Tibial nerve (tissue), 3 donors: ENCODE measurements at regions not wholly inside any gene's neighbourhood (a gene's known extent, or its start where the extent isn't known, plus 50 kb on each side); places are given as distances from the start of the nearest gene placed in this dataset.

Source experiments
- POLR2A ChIP-seq, 2 donors: fragments of 450-650 bp; IDR thresholded peaks; one replicate each; pipeline ENCODE4 v1.6.1; 2017; ENCODE audit warnings: antibody characterized with exemption in 2 of 2, mild to moderate bottlenecking in 2 of 2, moderate library complexity in 2 of 2
- TF ChIP-seq, protein P1 (sequence below), 5 experiments: fragments of 200-600 bp in 3 of 5; fragments of 450-650 bp in 2 of 5; sonication (generic) in 3 of 5; IDR thresholded peaks; one replicate each; pipeline ENCODE4 v1.5.1; 2016 to 2019; ENCODE audit warnings: antibody characterized with exemption in 5 of 5, mild to moderate bottlenecking in 3 of 5, moderate library complexity in 2 of 5

DNA sequence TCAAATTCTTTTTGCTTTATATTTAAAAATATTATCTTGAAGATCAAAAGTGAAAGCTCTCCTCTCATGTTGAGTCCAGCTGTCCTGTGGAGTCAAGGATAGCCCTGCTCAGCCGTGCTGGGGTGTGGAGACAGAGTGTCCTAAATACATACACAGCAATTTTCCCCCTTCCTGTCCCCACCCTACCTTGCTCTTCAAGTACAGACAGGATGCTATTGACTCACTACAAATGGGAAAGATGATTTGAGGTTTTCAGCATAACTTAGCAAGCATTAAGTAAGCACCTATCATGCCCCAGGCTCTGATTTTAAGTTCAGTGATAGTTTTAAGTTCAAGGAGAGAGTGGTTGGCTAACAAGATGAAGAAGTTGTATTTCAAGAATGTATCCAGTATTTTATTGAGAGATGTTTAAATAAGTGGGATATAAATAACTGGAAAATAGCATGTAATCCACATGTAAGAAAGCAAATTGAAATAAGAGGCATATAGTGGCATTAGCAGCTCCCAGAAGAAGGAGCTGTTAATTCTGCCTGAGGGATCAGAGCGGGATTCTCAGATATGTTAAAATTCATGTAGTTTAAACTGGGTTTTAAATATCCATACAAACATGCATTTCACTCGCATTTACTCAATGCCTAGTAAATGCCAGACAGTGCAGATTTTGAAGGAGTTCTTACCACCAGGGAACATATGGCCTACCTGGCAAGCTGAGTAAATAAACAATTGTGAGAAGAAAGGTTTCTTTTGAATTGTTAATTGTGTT, 183.5 kb upstream of the ANKFN1 start:
- TF ChIP-seq, protein P1, sequence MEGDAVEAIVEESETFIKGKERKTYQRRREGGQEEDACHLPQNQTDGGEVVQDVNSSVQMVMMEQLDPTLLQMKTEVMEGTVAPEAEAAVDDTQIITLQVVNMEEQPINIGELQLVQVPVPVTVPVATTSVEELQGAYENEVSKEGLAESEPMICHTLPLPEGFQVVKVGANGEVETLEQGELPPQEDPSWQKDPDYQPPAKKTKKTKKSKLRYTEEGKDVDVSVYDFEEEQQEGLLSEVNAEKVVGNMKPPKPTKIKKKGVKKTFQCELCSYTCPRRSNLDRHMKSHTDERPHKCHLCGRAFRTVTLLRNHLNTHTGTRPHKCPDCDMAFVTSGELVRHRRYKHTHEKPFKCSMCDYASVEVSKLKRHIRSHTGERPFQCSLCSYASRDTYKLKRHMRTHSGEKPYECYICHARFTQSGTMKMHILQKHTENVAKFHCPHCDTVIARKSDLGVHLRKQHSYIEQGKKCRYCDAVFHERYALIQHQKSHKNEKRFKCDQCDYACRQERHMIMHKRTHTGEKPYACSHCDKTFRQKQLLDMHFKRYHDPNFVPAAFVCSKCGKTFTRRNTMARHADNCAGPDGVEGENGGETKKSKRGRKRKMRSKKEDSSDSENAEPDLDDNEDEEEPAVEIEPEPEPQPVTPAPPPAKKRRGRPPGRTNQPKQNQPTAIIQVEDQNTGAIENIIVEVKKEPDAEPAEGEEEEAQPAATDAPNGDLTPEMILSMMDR (IDR thresholded peaks at IDR 0.05), result no peak
- no peak for TF ChIP-seq POLR2A (IDR thresholded peaks at IDR 0.05)
